CD4-positive, alpha-beta T cell treated with Interleukin-12 subunit alpha and Interleukin-12 subunit beta, for 1 hour (primary cell): ENCODE measurements at regions not wholly inside any gene's neighbourhood (a gene's known extent, or its start where the extent isn't known, plus 50 kb on each side); places are given as distances from the start of the nearest gene placed in this dataset.
"Not testable (repeated sequence)": the region's sequence is repeated elsewhere in the genome, so short reads cannot be mapped to it uniquely, and the experiment has no call there.

Experiments
- DNase-seq: peaks from one replicate; pipeline ENCODE4 v3.0.0-alpha.2; 2020

DNA sequence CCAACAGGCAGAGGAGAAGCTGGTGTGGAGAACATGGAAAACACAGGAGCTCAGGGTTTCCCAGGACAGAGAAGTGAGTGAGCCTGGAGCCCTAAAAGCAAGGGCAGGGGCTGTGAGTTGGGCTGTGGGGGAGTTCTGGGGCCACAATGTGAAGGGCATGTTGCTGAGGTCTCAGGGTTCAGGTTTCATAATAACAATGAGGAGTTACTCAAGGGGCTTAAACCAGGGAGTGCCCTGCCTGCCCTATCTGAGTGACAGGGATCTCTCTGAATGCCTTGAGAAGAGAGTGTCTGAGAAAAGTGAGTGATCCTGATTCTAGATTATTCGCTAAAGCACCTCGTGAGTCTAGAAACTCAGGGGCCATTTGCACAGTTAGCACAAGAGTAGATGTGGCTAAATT is 129.6 kb downstream of the VPREB1 start:
- no peak for DNase-seq

DNA sequence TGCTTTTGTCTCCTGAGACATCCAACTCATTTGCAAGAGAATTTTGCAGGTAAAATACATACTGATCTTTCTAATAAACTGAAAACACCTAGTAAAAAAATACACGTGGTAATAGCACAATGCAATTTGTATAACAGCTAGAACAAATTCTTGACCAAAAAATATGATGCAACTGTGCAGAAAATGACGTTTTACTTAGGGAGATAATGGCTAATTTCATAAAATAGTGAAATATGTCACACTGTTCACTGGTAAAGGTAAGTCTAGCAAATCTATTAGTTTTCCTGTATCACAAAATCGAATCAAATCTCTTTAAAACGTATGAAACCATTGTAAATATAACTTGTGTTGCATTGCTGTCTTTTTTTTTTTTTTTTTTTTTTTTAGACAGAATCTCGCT is 130.0 kb downstream of the VPREB1 start:
- no peak for DNase-seq

DNA sequence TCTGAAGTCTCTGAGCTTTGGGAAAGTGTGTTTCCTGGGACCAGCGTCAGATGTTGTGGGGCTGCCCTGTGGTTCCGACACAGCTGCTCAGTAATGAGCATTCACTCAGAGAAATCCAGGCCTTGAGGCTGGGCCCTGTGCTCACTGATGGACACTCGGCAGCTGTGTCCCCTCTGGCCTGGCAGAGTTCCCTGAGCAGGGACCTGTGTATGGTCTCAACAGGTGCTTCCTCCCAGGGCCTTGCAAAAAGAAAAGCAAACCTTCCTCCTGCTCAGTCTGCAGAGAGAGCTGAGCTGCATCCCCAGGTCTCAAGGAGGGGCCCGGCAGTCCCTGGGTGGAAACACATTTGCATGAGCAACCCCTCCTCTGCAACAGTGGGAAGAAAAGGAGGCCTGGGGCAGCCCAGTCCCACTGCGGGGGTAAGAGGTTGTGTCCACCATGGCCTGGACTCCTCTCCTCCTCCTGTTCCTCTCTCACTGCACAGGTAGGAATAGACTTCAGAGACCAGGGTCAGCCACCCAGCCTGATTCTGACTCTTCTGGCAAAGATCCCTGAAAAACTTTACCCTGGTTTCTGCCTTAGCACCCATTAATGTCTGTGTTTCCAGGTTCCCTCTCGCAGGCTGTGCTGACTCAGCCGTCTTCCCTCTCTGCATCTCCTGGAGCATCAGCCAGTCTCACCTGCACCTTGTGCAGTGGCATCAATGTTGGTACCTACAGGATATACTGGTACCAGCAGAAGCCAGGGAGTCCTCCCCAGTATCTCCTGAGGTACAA is 131.2 kb downstream of the VPREB1 start:
- no peak for DNase-seq

DNA sequence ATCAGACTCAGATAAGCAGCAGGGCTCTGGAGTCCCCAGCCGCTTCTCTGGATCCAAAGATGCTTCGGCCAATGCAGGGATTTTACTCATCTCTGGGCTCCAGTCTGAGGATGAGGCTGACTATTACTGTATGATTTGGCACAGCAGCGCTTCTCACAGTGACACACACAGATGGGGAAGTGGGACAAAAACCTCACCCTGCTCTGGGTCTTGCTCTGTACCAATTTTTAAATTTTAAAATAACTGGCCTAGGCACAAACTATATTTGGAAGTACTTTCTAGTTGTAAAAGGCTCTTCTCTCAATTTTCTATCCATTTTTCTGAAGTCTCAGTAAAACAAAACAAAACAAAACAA is 131.7 kb downstream of the VPREB1 start:
- DNase-seq, result no peak

DNA sequence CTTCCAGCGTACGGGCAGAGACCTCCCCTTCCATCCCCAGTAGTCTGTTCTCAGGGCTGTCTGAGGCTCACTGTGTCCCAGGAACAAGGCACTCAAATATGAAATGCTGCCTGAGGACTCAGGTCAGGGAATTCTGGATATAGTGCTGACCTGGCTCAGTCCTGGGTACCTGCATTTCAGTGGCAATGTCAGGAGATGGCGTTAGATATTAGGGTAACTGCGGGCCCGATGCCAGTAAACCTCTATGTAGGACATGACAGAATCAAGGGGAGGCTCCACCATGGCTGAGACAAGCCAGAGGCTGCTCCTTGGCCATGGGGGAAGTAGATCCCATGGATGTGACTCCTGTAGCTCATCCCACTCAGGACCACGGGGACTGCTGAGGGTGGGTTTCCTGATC is 131.7 kb downstream of the ZNF280B start:
- not testable (repeated sequence) for DNase-seq

DNA sequence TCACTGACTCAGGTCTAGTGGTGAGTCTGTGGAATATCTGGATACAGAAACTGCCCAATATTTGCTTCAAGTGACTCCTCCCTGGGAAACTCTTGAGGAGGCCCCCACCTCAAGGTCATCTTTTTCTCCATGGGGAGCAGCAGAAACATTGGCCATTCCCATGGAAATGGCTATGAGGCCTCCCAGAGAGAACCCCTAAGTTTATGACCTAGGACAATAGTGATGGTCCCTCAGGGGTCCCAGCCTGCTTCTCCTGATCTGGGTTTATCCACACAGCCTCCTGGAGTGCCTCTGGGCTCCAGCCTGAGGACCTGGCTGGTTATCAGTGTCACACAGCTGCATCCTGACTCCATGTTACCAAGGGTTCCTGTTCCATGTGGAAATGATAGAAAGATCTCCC is 131.2 kb downstream of the ZNF280B start:
- DNase-seq, result no peak

DNA sequence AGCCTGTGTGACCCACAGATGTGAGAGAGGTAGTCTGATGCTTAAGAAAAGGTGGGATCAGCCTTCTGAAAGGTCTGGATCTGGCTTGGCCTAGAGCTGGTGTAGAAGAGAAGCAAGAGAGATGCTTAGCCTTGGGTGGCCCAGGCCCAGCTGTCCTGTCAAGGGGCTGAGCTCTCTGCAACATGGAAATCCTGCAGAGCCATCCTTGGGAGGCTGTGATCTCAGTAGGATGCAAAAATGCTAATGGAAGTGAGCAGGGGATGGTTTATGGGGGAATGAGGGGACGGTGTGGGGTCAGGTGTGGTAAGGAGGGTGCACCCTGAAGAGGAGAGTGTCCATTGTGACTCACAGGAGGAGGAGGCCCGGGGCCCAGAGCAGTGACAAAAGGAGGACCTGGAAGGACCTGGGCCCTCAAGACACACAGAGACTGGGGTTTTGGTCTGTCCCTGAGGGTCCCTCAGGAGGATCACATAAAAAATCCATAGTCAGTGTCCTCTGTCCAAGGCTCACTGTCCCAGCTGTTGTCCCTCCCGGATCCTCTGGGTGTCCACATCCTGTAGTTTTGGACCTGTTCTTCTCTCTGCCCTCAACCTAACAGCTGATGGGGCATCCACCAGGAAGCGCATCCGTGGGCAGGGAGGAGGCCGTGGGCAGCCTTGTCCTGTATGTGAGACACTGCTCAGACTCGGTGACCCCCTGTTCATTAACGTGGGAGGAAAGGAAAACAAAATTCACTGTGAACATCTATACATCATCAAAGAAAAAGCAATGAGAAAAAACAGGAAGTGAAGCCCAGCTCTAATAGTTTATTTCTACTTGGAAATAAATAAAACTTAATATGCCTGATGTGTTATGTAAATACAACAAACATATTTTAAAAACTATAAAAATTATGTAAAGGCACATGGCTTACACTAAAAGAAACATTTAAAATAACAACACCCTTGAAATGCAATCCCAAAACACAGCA is 129.8 kb downstream of the ZNF280B start:
- DNase-seq, result no peak

DNA sequence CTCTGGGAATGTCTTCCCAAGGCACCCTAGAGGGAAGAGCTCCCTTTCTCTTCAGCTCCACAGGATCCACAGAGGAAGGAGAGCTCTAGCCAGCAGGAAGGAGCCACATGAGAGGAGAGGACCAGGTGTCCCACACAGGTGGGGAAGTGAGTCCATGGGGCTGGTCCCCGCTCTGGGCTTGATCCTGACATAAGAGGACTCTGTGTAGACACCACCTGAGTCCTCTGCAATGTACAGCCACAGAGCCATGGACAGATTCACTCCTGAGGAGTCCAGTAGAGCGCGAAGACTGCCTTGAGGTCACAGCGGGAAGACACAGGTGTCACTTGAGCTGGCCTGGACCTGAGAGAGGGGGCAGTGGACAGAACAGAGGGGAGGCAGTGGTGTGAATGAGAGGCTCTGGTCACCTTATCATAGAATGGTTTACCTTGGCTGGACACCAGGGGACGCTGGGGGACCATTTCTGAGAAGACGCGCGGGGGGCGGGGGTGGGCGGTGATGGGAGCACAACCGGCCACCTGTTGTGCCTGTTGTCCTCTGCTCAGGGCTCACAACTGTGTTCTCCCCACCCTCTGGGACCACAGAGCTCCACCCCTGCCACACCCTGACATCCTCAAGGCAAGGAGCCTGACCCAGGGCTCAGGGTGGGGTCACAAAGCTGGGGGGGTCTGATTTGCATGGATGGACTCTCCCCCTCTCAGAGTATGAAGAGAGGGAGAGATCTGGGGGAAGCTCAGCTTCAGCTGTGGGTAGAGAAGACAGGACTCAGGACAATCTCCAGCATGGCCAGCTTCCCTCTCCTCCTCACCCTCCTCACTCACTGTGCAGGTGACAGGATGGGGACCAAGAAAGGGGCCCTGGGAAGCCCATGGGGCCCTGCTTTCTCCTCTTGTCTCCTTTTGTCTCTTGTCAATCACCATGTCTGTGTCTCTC is 128.2 kb downstream of the ZNF280B start:
- no peak for DNase-seq

DNA sequence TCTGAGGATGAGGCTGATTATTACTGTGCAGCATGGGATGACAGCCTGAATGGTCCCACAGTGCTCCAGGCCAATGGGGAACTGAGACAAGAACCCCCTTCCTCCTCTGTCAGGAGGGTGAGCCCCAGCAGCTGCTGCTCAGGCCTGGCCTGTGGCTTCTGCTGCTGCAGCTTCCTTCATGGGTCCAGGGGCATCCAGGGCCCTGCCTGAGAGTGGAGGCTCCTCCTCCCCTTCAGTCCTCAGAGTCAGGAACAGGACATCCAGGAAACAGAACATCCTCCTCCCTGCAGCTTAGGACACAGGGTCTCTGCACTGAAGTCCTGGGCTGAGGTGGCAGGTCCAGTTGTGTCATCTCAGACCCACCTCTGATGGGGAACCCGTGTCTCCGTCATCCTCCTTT is 127.2 kb downstream of the ZNF280B start:
- DNase-seq, result not testable (repeated sequence)

DNA sequence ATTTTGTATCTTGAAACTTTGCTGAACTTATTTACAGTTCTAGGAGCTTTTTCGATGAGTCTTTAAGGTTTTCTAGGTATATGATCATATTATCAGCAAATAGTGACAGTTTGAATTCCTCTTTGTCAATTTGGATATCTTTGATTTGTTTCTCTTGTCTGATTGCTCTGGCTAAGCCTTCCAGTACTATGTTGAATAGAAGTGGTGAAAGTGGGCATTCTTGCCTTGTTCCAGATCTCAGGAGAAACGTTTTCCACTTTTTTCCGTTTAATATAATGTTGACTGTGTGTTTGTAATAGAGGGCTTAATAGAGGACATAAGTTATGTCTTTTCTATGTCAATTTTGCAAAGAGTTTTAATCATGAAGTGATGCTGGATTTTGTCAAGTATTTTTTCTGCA is 124.3 kb downstream of the ZNF280B start:
- no peak for DNase-seq

DNA sequence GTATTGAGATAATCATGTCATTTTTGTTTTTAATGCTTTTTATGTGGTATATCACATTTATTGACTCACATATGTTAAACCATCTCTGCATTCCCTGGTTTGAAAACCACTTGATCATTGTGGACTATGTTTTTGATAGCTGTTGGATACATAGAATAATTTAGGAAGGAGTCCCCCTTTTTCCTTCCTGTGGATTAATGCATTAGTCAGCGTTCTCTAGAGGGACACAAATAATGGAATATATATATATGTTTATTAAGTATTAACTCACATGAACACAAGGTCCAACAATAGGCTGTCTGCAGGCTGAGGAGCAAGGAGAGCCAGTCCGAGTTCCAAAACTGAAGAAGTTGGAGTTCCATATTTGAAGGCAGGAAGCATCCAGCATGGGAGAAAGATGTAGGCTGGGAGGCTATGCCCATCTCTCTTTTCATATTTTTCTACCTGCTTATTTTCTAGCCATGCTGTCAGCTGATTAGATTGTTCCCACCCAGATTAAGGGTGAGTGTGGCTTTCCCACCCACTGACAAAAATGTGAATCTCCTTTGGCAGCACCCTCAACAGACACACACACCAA is 123.8 kb downstream of the ZNF280B start:
- no peak for DNase-seq

DNA sequence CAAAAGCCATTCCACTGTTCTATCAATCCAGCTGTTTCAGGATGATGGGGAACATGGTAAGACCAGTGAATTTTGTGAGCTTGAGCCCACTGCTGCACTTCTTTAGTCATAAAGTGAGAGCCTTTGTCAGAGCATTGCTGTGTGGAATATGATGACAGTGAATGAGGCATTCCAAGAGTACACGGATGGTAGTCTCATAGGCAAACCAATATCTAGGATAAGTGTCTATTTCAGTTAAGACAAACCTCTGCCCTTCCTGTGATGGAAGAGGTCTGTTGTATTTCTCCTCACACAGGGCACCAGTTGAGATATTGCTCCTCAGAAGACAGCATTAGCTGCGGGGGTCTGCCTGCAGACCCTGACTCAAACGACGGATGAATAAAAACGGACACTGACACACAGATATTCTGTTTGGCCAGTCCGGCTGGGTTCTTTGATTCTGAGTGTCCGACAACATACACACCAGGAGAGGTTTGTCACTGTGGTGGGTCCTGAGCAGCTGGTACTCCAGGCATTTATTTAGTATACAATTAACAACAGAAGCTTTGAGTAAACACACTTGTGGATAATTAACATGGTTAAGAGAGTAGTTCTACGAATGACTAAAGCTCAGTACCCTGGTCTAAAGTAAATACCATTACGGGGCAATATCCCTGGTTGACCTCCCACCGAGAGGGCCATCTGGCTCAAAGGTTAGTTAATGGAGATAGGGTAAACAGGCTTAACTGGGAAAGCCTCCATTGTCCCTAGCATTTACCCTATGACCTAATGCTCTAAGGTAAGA is 121.7 kb downstream of the ZNF280B start:
- DNase-seq, result no peak

DNA sequence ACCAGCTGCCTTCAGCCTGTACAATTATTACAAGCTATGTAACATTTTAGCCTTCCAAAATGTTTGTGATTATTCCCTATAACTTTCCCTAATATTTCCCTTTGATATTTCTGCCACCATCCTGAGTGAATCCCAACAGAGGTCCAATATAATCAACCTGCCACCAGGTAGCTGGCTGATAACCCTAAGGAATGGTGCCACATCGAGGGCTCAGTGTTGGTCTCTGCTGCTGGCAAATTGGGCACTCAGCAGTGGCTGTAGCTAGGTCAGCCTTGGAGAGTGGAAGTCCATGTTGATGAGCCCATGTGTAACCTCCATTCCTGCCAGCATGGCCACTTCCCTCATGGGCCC is 121.2 kb downstream of the ZNF280B start:
- DNase-seq, result no peak

DNA sequence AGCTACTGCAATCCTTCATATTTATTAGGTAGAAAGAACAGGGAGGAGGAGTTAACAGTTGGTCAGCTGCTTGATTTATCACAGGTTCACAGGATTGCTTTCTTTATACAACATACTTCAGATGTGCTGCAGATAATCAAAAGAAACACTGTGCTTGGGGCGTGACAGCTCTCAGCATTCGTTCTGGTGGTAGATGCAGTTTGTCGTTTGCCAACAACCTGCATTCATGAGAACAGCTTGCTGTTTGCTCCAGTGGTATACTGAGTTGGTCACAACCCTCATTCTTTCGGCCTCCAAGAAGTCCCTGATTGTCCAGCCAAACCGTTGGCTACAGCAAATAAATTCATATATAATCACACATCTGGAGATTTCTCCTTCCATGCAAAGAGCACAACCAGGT is 120.5 kb downstream of the ZNF280B start:
- DNase-seq, result no peak

DNA sequence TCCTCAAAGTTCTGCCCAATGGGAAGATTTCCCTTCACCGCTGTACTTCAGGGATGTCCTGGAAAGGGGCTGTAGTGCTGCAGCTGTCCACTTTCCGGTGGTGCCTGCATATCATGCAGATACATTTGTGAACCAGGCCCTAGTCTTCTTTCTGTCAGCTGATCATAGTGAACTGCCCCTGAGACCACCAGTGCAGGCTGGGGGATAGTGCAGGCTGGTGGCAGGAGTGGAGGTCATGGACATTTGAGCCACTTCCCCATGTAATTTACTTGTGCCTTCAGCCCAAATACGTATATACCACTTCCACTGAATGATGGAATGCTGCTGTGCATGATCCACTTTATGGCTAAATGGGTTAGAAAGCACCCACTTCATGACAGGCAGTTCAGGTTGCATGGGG is 120.0 kb downstream of the ZNF280B start:
- DNase-seq, result no peak

DNA sequence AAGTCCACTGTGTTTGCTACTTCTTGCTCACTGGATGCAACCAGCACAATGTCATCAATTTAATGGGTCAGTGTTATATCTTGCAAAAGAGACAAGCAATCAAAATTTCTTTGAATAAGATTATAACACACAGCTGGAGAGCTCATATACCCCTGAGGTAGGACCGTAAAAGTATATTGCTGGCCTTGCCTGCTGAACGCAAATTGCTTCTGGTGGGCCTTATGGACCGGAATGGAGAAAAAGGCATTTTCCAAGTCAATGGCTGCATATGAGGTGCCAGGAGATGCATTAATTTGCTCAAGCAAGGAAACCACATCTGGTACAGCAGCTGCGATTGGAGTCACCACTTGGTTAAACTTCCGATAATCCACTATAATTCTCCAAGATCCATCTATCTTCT is 119.1 kb downstream of the ZNF280B start:
- no peak for DNase-seq

DNA sequence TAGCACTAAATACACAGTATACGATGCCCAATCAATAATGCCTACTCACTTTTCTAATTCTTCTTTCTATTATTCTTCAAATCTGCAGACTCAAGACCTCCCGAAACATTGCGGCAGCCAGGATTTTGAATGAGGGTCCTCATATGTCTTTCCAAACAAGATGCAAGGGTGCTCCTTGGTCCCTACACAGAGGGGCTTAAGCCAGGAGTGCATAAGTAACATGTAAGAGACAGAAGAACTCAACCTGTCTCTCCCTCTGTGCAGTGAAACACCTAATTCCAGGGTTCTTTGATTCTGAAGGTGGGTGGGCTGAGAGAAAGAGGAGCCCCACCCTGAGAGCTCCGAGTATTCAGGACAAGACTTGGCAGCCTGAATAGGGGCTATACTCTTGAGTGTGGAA is 117.6 kb downstream of the ZNF280B start:
- DNase-seq, result no peak

DNA sequence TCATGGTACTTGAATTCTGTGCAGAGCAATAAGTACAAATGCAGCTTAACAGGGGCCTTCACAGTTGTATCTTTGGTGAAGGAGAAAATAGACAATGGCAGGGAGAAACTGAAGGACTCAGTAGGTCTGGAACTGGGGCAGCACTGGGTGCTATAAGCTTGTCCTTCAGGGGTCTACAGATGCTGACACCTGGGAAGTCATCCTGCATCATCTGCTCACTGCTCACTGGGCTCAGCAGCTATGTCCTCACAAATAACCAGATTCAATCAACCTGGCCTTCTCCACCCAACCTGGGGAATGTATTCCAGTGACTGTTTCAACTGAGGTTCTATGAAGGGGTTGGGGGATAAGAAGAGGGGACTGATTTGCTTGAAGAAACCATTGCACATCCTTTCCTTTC is 117.0 kb downstream of the ZNF280B start:
- DNase-seq, result no peak

DNA sequence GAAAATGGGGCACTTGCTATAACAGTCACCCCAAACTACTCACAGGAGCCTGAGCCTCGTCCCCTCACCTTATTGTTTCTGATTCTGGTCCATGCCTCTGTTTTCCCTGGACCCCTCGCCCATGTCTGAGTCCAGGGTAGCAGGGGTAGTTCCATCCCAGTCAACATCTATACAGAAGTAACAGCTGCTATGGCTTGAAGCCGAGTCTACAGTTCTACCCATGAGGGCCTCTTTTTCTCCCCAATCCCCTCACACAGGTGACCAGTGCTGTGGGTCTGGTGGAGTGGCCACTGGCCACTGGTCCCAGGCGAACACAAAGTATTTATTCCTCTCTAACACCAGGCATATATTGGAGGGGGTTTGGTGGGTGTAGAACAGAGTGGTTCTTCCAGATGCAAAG is 116.4 kb downstream of the ZNF280B start:
- DNase-seq, result no peak

DNA sequence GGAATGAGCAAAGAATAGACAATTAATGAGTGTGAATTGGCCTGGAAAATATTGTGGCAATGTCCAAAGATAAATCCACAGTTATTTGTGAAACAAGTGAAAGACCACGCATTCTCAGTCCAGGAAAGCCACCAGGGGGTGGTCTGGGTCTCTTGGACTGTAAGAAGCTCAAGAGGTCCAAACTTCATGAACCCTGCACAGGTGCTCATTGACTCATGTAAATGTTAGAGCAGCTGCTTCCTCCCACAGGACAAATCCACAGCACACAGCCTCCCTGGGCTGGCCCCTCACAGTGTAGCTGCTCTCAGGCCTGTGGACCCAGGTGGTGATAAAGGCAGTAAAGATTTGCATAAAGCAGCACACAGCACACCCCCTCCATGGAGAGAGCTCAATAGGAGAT is 114.0 kb downstream of the ZNF280B start:
- DNase-seq, result no peak

DNA sequence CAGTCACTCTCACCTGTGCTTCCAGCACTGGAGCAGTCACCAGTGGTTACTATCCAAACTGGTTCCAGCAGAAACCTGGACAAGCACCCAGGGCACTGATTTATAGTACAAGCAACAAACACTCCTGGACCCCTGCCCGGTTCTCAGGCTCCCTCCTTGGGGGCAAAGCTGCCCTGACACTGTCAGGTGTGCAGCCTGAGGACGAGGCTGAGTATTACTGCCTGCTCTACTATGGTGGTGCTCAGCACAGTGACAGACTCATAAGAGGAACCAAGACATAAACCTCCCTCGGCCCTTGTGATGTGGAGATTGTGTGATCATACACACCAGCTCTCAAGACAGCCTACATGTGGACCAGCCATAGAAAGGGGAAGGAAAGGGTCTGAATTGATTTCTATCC is 113.3 kb downstream of the ZNF280B start:
- DNase-seq, result no peak

DNA sequence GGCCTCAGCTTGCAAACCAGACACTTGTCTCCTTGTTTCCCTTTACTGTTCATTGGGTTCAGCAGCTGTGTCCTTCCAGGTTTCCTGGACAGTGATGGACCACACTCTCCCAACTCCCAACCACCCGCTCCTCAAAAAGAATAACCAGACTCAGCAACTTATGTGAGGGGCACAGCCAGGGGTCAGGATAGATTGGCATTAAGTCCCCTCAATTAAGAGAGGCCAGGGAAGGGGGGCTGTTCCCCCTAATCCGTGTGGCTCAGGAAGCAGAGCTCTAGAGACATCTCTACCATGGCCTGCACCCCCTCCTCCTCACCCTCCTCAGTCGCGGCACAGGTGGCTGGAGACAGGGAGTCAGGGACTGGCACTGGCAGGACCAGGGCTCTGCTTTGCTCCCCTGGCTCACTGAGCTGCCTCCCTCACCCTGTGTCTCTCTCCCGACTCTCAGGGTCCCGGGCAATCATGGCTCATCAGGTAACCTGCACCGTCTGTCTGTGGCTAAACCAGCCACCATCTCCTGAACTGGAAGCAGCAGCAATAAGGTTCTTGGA is 111.7 kb downstream of the ZNF280B start:
- DNase-seq, result no peak
